GM21737 (cell line): ENCODE measurements at regions not wholly inside any gene's neighbourhood (a gene's known extent, or its start where the extent isn't known, plus 50 kb on each side); places are given as distances from the start of the nearest gene placed in this dataset.
"Not testable (repeated sequence)": the region's sequence is repeated elsewhere in the genome, so short reads cannot be mapped to it uniquely, and the experiment has no call there.

Experiments
- ATAC-seq: cut with Tn5 transposase; IDR thresholded peaks from one replicate; pipeline ENCODE4 v1.9.1; 2021; ENCODE audit warnings: mild to moderate bottlenecking, moderate library complexity; ENCODE audit not compliant: unreplicated experiment

GRCh38 chr3:177687291-177687690, 490.0 kb upstream of the TBL1XR1 start:
- no peak for ATAC-seq

- ATAC-seq = no peak
Observed at GRCh38 chr3:177688152-177688551, 490.9 kb upstream of the TBL1XR1 start.

GRCh38 chr3:177689077-177689476, 491.8 kb upstream of the TBL1XR1 start:
- no peak for ATAC-seq

DNA sequence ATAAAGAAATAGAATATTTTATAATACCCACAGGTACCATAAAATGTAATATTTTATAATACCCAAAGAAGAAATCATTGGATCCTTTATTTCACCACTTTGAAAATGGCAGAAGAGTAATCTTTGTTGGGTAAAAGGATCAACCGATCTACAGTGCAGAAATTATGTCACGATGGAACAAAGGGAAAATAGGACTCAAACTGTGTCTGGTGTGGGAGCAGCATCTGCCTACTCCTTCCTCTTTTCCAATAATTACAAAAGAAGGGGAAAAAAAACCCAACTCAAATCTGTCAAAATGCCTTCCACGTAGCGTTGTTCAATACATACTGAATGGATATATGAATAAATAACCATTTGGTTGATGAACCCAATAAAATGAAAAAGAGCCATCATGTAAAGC, 492.6 kb upstream of the TBL1XR1 start:
- ATAC-seq = no peak

GRCh38 chr3:177690306-177690705, 493.0 kb upstream of the TBL1XR1 start:
- ATAC-seq = no peak

- no peak for ATAC-seq
Observed at GRCh38 chr3:177692304-177692975, 495.2 kb upstream of the TBL1XR1 start.

DNA sequence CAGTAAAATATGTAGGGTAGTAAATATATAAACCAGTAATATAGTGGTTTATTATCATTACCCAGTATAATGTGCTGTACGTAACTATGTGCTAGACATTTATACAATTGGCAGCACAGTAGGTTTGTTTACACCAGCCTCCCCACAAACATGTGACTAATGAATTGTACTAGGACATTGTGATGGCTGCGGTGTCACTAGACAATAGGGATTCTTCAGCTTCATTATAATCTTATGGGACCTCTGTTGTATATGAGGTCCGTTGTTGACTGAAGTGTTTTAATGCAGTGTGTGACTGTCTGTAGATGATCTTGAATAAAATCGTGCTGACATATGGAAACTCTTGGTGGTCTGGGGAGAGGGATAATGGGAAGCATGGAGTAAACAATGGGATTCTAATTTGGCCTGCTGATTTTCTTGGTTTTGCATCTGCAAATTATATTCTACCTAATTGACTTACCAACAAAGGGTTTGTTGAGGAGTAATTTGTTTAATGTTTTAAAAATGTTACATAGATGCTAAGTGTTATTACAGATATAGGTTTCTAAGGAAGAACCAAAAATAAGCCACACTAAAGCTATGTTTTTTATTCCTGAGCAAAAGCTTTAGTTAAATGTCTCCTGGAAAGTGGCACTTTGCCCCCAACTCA, 496.5 kb upstream of the TBL1XR1 start:
- ATAC-seq = no peak

DNA sequence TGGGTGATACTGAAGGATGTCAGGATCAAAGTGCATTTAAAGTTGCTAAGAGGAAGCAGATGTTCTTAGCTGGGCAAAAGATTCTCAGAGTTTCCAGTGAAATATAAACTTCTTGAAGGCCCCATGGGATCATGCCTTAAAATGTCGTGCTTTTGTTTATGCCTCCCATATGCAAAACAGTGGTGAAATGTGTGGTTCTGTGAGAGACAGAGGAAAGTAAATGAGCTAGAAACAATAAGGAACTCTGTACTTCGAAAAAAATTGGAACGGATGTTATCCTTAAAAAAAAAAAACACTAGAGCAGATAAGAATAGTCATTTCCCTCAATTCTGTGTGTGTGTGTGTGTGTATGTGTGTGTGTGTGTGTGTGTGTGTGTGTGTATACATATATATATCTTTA, 497.0 kb upstream of the TBL1XR1 start:
- no peak for ATAC-seq

GRCh38 chr3:177694951-177695350, 497.7 kb upstream of the TBL1XR1 start:
- no peak for ATAC-seq

- no peak for ATAC-seq
Observed at GRCh38 chr3:177700117-177700516, 502.8 kb upstream of the TBL1XR1 start.

GRCh38 chr3:177703788-177704187, 506.5 kb upstream of the TBL1XR1 start:
- ATAC-seq = no peak

- no peak for ATAC-seq
Observed at GRCh38 chr3:177705976-177706823, 508.9 kb upstream of the TBL1XR1 start.

DNA sequence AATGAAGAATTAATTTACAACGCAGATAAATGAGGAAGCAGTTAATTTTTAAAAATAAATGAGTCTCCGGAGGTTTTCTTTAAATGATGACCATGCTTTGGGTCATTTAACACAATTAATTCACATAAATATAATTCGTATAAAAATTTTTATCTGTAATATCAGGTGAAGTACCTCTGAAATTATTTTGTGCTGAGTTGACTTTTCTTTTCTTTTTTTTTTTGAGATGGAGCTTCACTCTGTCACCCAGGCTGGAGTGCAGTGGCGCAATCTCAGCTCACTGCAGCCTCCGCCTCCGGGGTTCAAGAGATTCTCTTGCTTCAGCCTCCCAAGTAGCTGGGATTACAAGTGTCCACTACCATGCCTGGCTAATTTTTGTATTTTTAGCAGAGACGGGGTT, 512.2 kb upstream of the TBL1XR1 start:
- ATAC-seq = not testable (repeated sequence)

DNA sequence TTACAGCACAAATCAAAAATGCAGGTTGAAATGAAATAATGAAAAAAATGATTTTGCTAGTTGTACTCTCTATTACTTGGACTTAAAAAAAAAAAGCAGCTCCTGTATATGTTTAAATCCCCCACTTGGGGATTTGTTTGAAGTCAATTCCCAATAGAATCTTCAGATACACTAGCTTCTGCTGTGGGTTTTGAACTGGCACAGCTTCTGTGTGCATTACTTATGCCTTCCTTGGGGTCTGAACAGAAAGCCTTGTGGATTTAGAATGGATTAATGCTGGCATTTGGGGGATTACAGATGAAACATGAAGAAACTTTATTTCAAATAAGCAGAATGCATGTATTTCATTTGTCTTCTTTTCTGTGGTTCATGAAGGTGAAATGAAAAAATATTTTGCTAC, 513.2 kb upstream of the TBL1XR1 start:
- ATAC-seq = no peak

DNA sequence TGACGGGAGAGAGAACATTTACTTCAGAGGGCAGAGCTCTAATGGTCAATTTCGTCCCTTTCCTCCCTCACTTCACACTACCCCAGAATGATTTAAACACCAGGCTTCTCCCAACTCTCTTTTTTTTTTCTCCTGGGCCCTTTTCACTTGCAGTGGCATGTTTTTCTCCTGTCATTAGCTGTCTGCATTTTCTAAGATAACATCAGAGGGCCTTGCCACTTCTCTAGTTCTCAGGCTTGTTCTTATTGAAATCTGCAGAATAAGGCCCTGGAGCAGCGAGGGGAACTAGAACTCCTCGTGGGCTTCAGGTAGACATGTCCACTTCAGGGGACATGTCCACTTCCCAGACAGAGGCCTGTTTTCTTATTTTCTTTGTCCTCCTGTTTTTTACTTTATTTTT, 514.4 kb upstream of the TBL1XR1 start:
- no peak for ATAC-seq

GRCh38 chr3:177713928-177714900, 516.9 kb upstream of the TBL1XR1 start:
- ATAC-seq = no peak

GRCh38 chr3:177714945-177715344, 517.7 kb upstream of the TBL1XR1 start:
- no peak for ATAC-seq

DNA sequence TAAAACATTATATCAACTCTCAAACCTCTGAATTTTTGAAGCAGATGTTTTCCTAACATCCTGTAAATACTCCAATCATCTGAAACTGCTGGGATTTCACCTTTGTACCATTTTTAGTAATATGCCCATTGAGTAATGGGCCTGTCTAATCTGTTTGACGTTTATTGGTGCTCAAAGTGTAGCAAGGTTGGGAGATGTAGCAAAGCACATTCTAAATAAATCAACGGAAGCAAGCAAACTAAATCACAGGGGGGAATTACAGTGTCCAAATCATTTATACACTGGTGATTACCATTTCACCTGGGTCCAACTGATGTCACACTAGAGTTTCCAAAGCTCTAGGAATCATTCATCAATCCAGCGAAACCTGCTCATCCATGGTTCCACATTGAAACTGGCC, 518.7 kb upstream of the TBL1XR1 start:
- no peak for ATAC-seq

DNA sequence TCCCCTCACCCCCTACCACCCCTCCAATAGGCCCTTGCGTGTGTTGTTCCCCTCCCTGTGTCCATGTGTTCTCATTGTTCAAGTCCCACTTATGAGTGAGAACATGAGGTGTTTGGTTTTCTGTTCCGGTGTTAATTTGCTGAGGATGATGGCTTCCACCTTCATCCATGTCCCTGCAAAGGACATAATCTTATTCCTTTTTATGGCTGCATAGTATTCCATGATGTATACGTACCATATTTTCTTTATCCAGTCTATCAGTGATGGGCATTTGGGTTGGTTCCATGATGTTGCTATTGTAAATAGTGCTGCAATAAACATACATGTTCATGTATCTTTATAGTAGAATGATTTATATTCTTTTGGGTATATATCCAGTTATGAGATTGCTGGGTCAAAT, 523.6 kb upstream of the TBL1XR1 start:
- not testable (repeated sequence) for ATAC-seq

DNA sequence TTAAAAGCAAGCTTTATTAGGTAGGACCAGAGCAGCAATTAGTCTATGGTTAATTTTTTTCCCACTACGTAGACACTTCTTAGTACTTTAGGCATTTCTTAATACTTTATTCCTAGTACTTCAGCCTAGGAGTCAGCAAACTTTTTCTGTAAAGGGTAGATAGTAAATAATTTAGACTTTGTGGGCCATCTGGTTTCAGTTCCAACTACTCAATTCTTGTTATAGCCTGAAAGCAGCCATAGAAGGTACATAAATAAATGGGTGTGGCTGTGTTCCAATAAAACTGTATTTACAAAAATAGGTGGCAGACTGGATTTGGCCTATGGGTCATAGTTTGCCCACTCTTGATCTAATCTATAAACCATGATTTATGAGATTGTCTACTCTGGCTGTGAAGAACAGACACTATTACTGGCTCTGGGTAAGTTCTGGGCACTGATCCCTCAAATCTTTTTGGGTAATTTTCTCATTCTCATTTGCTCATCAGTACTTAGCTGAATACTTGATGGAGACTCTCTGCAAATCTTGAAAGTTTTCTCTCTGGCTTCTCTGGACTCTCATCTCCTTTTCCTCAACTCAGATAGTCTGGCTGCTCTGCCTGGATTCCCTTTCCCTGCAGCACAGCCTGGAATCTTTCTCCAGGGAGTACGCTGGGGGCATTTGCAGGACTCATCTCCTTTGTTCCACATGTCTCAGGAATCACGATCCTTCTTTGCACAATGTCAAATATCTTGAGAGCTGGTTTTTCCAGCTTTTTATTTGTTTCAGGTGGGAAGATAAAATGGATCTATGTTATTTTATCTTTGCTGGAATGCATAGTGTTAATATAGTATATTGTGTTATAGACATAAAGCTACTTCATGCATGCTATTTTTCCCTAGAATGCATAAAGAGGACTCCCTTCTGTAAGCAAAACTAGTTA, 524.8 kb upstream of the TBL1XR1 start:
- ATAC-seq = no peak
